Left ventricle myocardium inferior (tissue), 1 donor: ENCODE measurements at regions not wholly inside any gene's neighbourhood (a gene's known extent, or its start where the extent isn't known, plus 50 kb on each side); places are given as distances from the start of the nearest gene placed in this dataset.

Source experiments
- DNase-seq: peaks from one replicate; pipeline ENCODE4 v3.0.0-alpha.2; 2020
- H3K27ac ChIP-seq: fragments of 200-600 bp; replicated peaks from 2 replicates; pipeline ENCODE4 v1.8.0; 2021
- H3K27me3 ChIP-seq: fragments of 200-600 bp; 2 replicates; pipeline ENCODE4 v1.8.0; 2021; ENCODE audit warnings: low read depth
- H3K36me3 ChIP-seq: fragments of 200-600 bp; 2 replicates; pipeline ENCODE4 v1.8.0; 2021
- H3K4me1 ChIP-seq: fragments of 200-600 bp; 2 replicates; pipeline ENCODE4 v1.8.0; 2021
- H3K4me3 ChIP-seq: fragments of 200-600 bp; 2 replicates; pipeline ENCODE4 v1.8.0; 2021; ENCODE audit warnings: mild to moderate bottlenecking, moderate library complexity
- H3K9me3 ChIP-seq: fragments of 200-600 bp; replicated peaks from 2 replicates; pipeline ENCODE4 v1.8.0; 2021
- CTCF ChIP-seq: fragments of 200-600 bp; IDR thresholded peaks from 2 replicates; pipeline ENCODE4 v1.8.0; 2021; ENCODE audit warnings: antibody characterized with exemption, mild to moderate bottlenecking, borderline replicate concordance
- intact Hi-C: fragments of 100-400 bp; cut with micrococcal nuclease; formaldehyde crosslinking; loops from one replicate; pipeline ENCODE4 v1.11.0; 2022
- donor health status: DM: no; HTN: yes; CAD: no; lungs with severe emphysema.

DNA sequence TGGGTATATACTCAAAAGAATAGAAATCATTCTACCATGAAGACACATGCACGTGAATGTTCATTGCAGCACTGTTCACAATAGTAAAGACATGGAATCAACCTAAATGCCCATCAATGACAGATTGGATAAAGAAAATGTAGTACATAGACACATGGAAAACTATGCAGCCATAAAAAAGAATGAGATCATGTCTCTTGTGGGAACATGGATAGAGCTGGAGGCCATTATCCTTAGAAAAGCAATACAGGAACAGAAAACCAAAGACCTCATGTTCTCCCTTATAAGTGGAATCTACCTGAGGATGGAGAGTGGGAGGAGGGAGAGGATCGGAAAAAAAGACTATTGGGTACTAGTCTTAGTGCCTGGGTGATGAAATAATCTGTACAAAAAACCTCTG, 143.9 kb downstream of the RHOU start:
- H3K36me3 ChIP-seq, result no peaks in the 10 kb centered on the region
- intact Hi-C loops, result no loop called here
- H3K27ac ChIP-seq, result no peak overlapping the region
- H3K4me3 ChIP-seq, result no peak overlapping the region
- no peak for TF ChIP-seq CTCF
- no peak for DNase-seq
- peaks cover 6% of the 10 kb centered on the region for H3K4me1 ChIP-seq
- H3K27me3 ChIP-seq, result no peaks in the 10 kb centered on the region
- H3K9me3 ChIP-seq, result peaks cover 5% of the 10 kb centered on the region

- no peaks in the 10 kb centered on the region for H3K36me3 ChIP-seq
- no peaks in the 10 kb centered on the region for H3K27me3 ChIP-seq
- TF ChIP-seq CTCF, result no peak
- no peak for DNase-seq
- no peaks in the 10 kb centered on the region for H3K4me1 ChIP-seq
- no peak overlapping the region for H3K27ac ChIP-seq
- H3K4me3 ChIP-seq, result no peak overlapping the region
- intact Hi-C loops, result no loop called here
- H3K9me3 ChIP-seq, result peaks cover 10% of the 10 kb centered on the region
Observed at GRCh38 chr1:228882041-228882770, 146.9 kb downstream of the RHOU start.

DNA sequence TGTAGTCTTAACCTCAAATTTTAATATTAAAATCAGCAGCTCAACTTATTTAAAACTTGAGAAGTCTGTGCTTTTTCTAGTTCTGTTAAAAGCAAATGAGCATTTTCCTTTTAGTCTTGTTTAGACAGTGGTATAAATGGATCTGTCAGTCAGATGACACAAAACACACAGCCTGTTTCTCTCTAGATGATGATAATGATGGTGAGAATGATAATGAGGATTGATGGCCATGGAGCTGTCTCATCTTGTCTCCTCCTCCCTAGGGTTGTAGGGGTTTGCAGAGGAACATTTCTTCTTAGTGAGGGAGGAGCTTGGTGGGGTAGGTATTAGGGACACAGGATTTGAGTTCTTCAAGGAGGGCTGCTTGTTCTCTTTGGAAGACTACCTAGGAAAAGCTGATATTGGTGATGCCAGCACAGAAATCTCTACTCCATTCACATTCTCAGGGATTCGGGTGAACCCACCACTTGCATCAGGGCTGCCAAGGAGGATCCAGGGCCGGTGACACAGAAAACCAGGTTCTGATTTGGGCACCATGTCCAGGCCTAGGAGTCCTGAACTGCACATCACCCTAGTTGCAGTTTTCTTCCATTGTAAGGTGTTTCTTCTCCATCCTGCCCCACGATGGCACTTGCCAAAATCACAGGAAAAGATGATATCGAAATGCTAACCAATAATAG, 147.6 kb downstream of the RHOU start:
- Histone ChIP-seq H3K36me3 (no peaks in the 10 kb centered on the region), H3K27ac (no peak overlapping the region), H3K27me3 (no peaks in the 10 kb centered on the region), H3K4me1 (no peaks in the 10 kb centered on the region), H3K9me3 (peaks cover 10% of the 10 kb centered on the region), H3K4me3 (no peak overlapping the region)
- DNase-seq, result no peak
- TF ChIP-seq CTCF, result no peak
- intact Hi-C loops, result no loop called here

DNA sequence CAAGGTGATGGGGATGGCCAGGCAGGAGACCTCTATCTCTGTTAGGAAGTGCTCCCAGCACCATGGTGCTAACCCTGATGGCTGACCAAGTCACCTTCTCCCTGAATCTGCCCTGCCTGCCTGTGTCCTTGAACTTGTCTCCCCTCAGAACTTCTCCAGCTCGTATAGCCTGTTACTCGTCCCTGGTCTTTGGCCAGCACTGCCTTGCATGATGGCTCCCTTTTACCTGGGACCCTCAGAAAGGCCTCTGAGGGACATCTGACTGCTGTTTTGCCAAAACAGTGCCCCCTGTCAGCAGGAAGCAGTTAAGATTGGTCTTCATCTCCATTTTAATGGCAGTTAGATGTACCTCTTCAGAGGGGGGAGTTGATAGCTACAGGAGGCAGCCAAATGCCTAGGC, 148.3 kb downstream of the RHOU start:
- Histone ChIP-seq H3K27me3 (no peaks in the 10 kb centered on the region), H3K9me3 (peaks cover 10% of the 10 kb centered on the region), H3K36me3 (no peaks in the 10 kb centered on the region), H3K27ac (no peak overlapping the region), H3K4me1 (no peaks in the 10 kb centered on the region), H3K4me3 (no peak overlapping the region)
- DNase-seq, result no peak
- intact Hi-C loops, result no loop called here
- TF ChIP-seq CTCF, result no peak

GRCh38 chr1:228884196-228884595, 148.9 kb downstream of the RHOU start:
- H3K4me1 ChIP-seq, result no peaks in the 10 kb centered on the region
- TF ChIP-seq CTCF, result no peak
- intact Hi-C loops, result no loop called here
- peaks cover 10% of the 10 kb centered on the region for H3K9me3 ChIP-seq
- H3K36me3 ChIP-seq, result no peaks in the 10 kb centered on the region
- H3K27me3 ChIP-seq, result no peaks in the 10 kb centered on the region
- no peak for DNase-seq
- no peak overlapping the region for H3K27ac ChIP-seq
- H3K4me3 ChIP-seq, result no peak overlapping the region
